WERI-Rb-1 (cell line): ENCODE measurements at regions not wholly inside any gene's neighbourhood (a gene's known extent, or its start where the extent isn't known, plus 50 kb on each side); places are given as distances from the start of the nearest gene placed in this dataset.
"Not testable (repeated sequence)": the region's sequence is repeated elsewhere in the genome, so short reads cannot be mapped to it uniquely, and the experiment has no call there.

ENCODE experiments used
- DNase-seq: peaks from one replicate; pipeline ENCODE4 v3.0.0-alpha.2; 2020
- H3K27ac ChIP-seq: fragments of 250-450 bp; sonication (Bioruptor Pico); 2 replicates; pipeline ENCODE4 v1.5.1; 2020; ENCODE audit warnings: mild to moderate bottlenecking, moderate library complexity
- H3K27me3 ChIP-seq: fragments of 250-450 bp; sonication (Bioruptor Pico); 2 replicates; pipeline ENCODE4 v1.5.1; 2021; ENCODE audit warnings: mild to moderate bottlenecking, low read depth, moderate library complexity; ENCODE audit not compliant: insufficient read depth, severe bottlenecking
- H3K36me3 ChIP-seq: fragments of 250-450 bp; sonication (Bioruptor Pico); 2 replicates; pipeline ENCODE4 v1.5.1; 2020; ENCODE audit warnings: mild to moderate bottlenecking, moderate library complexity
- H3K4me3 ChIP-seq: 2 replicates; pipeline ENCODE4 v1.5.1; 2011; ENCODE audit warnings: low read depth, mild to moderate bottlenecking, control low read depth, low read length
- H3K9me3 ChIP-seq: fragments of 250-450 bp; sonication (Bioruptor Pico); 2 replicates; pipeline ENCODE4 v1.5.1; 2021; ENCODE audit warnings: mild to moderate bottlenecking, moderate library complexity; ENCODE audit not compliant: severe bottlenecking
- TF ChIP-seq, protein P1 (sequence below): IDR thresholded peaks from 2 replicates; pipeline ENCODE4 v1.5.1; 2011; ENCODE audit warnings: low read depth, mild to moderate bottlenecking, control low read depth, inconsistent platforms, low read length

DNA sequence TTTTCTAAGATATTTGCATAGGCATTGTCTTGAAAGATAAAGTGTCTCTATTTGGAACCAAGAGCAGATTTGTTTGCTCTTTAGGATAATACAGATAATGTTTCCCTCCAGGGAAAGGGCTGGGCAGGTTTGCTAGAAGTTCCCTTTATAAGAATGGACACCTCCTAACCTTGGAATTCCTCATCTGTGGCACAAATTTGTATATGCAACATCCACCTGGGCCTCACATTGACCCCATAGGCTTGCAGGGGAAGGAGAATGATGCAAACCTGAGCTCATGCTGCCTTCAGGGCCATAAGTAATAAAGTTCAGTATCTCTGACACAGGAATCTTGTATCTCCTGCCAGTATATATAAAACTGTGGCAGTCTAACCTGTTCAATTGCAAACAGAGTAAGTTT is 508.4 kb upstream of the MIR17HG start:
- Histone ChIP-seq H3K27ac (no peak overlapping the region), H3K27me3 (no peaks in the 10 kb centered on the region), H3K36me3 (no peaks in the 10 kb centered on the region), H3K9me3 (no peaks in the 10 kb centered on the region), H3K4me3 (no peak overlapping the region)
- no peak for DNase-seq
- TF ChIP-seq, protein P1, sequence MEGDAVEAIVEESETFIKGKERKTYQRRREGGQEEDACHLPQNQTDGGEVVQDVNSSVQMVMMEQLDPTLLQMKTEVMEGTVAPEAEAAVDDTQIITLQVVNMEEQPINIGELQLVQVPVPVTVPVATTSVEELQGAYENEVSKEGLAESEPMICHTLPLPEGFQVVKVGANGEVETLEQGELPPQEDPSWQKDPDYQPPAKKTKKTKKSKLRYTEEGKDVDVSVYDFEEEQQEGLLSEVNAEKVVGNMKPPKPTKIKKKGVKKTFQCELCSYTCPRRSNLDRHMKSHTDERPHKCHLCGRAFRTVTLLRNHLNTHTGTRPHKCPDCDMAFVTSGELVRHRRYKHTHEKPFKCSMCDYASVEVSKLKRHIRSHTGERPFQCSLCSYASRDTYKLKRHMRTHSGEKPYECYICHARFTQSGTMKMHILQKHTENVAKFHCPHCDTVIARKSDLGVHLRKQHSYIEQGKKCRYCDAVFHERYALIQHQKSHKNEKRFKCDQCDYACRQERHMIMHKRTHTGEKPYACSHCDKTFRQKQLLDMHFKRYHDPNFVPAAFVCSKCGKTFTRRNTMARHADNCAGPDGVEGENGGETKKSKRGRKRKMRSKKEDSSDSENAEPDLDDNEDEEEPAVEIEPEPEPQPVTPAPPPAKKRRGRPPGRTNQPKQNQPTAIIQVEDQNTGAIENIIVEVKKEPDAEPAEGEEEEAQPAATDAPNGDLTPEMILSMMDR = no peak

DNA sequence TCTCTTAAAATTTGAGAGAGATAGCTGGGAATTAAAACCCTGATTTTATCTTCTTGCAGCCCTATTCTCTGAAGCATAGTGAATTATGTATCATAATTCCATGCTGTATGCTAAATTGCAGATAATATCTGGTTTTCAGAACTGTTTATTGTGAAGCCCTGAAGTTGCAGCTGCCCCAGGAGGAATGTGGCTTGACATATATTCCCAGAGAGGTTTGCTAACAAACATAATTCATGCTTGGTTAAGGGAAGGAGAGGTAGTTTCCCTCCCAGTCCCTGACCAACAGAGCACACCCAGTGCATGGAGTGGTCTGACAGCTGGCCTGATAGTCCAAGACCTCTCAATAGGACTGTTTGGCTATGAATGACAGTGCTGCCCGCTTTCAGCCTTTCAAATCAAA is 500.6 kb upstream of the MIR17HG start:
- TF ChIP-seq, protein P1 = no peak
- Histone ChIP-seq H3K4me3 (no peak overlapping the region), H3K27ac (no peak overlapping the region), H3K9me3 (no peaks in the 10 kb centered on the region), H3K36me3 (no peaks in the 10 kb centered on the region), H3K27me3 (no peaks in the 10 kb centered on the region)
- DNase-seq = no peak

DNA sequence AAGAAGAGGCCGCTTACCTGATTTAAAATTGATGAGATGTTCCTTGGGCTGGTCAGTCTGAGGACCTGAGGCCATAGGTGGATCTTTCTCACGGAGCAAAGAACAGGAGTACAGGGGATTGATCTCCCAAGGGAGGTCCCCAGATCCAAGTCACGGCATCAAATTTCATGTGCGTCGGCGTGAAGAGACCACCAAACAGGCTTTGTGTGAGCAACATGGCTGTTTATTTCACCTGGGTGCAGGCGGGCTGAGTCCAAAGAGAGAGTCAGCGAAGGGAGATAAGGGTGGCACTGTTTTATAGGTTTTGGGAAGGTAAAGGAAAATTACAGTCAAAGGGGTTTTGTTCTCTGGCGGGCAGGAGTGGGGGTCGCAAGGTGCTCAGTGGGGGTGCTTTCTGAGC is 493.8 kb upstream of the MIR17HG start:
- DNase-seq, H3K36me3 ChIP-seq: not testable (repeated sequence)

DNA sequence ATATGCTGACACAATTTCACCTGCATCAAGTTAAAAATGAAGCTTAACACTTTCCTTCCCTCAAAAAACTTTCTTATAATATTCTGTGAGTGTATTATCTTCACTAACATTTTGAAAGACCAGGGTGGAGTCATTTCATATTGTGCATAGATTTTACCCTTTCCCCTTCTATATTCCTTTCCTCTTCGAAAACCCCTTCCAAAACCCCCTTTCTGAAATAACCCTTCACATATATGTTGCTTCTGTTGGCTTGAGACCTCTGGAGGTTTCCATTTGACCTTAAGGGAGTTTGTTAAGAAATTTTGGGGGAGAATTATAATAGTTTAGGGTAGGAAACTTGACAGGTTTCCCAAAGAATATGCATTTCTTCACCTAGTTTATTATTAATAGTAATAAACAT is 489.6 kb upstream of the MIR17HG start:
- DNase-seq = no peak
- Histone ChIP-seq H3K9me3 (no peaks in the 10 kb centered on the region), H3K27me3 (no peaks in the 10 kb centered on the region), H3K36me3 (no peaks in the 10 kb centered on the region), H3K4me3 (no peak overlapping the region), H3K27ac (no peak overlapping the region)
- TF ChIP-seq, protein P1 = no peak

More for the DNA sequence above, 493.8 kb upstream of the MIR17HG start:
- not testable (repeated sequence) for H3K4me3 ChIP-seq, H3K9me3 ChIP-seq, H3K27ac ChIP-seq, H3K27me3 ChIP-seq

DNA sequence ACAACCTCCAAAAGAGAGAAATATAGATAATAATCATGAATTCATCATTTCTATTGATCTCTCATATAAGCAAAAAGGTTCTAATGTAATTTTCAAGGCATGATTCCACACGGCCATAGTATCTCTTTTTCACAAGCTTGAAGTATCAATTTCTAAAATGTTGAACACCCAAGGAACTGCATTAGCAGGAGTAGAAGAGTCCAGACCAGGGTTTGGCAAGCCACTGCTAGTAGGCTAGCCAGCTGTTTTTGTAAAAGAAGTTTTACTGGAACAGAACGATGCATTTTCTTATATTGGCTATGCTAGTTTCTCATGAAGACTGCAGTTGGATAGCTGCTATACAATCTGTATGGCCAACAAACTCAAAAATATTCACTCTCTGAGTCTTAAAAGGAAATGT is 481.5 kb upstream of the MIR17HG start:
- Histone ChIP-seq H3K27me3 (no peaks in the 10 kb centered on the region), H3K4me3 (no peak overlapping the region), H3K27ac (no peak overlapping the region), H3K36me3 (no peaks in the 10 kb centered on the region), H3K9me3 (no peaks in the 10 kb centered on the region)
- TF ChIP-seq, protein P1 = no peak
- no peak for DNase-seq

DNA sequence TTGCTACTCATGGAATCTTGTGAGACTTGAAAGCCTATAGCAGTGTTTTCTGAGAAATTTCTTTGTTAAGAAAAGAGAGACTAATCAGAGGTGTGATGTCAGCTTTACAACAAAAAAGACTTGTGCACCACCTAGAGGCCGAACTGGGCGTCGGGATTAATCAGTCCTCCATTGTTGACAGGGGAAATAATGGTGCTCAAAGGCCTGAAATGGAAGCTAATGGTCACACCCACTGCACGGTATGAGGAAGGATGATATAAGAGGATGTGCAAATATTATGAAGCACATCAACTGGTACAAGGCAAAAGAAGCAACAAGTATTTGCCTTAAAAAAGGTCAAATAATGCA is 480.2 kb upstream of the MIR17HG start:
- Histone ChIP-seq H3K9me3 (no peaks in the 10 kb centered on the region), H3K4me3 (no peak overlapping the region), H3K36me3 (no peaks in the 10 kb centered on the region), H3K27ac (no peak overlapping the region), H3K27me3 (no peaks in the 10 kb centered on the region)
- DNase-seq = peak; percentile 91
- TF ChIP-seq, protein P1 = peak; percentile 87
